HL-60 (cell line): ENCODE measurements at regions not wholly inside any gene's neighbourhood (a gene's known extent, or its start where the extent isn't known, plus 50 kb on each side); places are given as distances from the start of the nearest gene placed in this dataset.

ENCODE experiments used
- DNase-seq, 2 experiments: peaks; one replicate each; pipeline ENCODE4 v3.0.0-alpha.2; 2010 to 2020; ENCODE audit warnings: low read depth in 1 of 2, low spot score in 1 of 2
- H3K27ac ChIP-seq: fragments of 250-450 bp; sonication (Bioruptor Pico); replicated peaks from 2 replicates; pipeline ENCODE4 v1.5.1; 2020; ENCODE audit warnings: mild to moderate bottlenecking, moderate library complexity
- H3K27me3 ChIP-seq: fragments of 250-450 bp; sonication (Bioruptor Pico); 2 replicates; pipeline ENCODE4 v1.5.1; 2021; ENCODE audit warnings: mild to moderate bottlenecking, moderate library complexity; ENCODE audit not compliant: insufficient read depth, poor library complexity, severe bottlenecking
- H3K4me3 ChIP-seq: replicated peaks from 2 replicates; pipeline ENCODE4 v1.5.1; 2011; ENCODE audit warnings: mild to moderate bottlenecking, control low read depth, low read length; ENCODE audit not compliant: insufficient read depth
- CTCF ChIP-seq: IDR thresholded peaks from one replicate; pipeline ENCODE4 v1.5.1; 2011; ENCODE audit warnings: low read length, control low read depth, inconsistent platforms; ENCODE audit not compliant: insufficient read depth
- GABPA ChIP-seq: IDR thresholded peaks from 2 replicates; pipeline ENCODE4 v1.6.1; 2012; ENCODE audit warnings: low read depth
- POLR2AphosphoS5 ChIP-seq: IDR thresholded peaks from 2 replicates; pipeline ENCODE4 v1.6.1; 2012; ENCODE audit warnings: low read depth
- REST ChIP-seq: IDR thresholded peaks from 2 replicates; pipeline ENCODE4 v1.6.1; 2012; ENCODE audit warnings: low read depth; ENCODE audit not compliant: insufficient replicate concordance
- SPI1 ChIP-seq: IDR thresholded peaks from 2 replicates; pipeline ENCODE4 v1.6.1; 2012; ENCODE audit warnings: low read depth, mild to moderate bottlenecking, borderline replicate concordance

- H3K27ac ChIP-seq = no peak overlapping the region
- TF ChIP-seq SPI1 (no peak), REST (no peak), GABPA (no peak)
- no peak overlapping the region for H3K4me3 ChIP-seq
- no peaks in the 10 kb centered on the region for H3K27me3 ChIP-seq
- DNase-seq = no peak
These were observed 55.1 kb downstream of the KIF4B start for GRCh38 chr5:155068616-155069100.

- DNase-seq = no peak
- Histone ChIP-seq H3K27me3 (no peaks in the 10 kb centered on the region), H3K4me3 (no peak overlapping the region), H3K27ac (no peak overlapping the region)
- TF ChIP-seq SPI1 (no peak), POLR2AphosphoS5 (no peak), CTCF (no peak), REST (no peak), GABPA (no peak)
These were observed 56.4 kb downstream of the KIF4B start for GRCh38 chr5:155069961-155070360.

- no peak overlapping the region for H3K4me3 ChIP-seq
- TF ChIP-seq CTCF (no peak), REST (no peak), POLR2AphosphoS5 (no peak), GABPA (no peak), SPI1 (no peak)
- H3K27me3 ChIP-seq = no peaks in the 10 kb centered on the region
- no peak for DNase-seq
- no peak overlapping the region for H3K27ac ChIP-seq
These were observed 57.2 kb downstream of the KIF4B start for GRCh38 chr5:155070781-155071180.
